Endothelial cell of umbilical vein (primary cell): ENCODE measurements at regions not wholly inside any gene's neighbourhood (a gene's known extent, or its start where the extent isn't known, plus 50 kb on each side); places are given as distances from the start of the nearest gene placed in this dataset.

Experiments
- BruUV-seq: library from RNA; stranded (reverse); fragments of 400-500 nt; replicated peaks from 2 replicates; lab custom pipeline; 2021; lab: Mats Ljungman, UMichigan
- CTCF ChIA-PET: fragments of 300-600, 350-600 bp; sonication (Branson Sonifier 250); formaldehyde crosslinking; loops from one replicate; lab custom pipeline; 2021; ENCODE audit warnings: antibody characterized with exemption, inconsistent platforms; lab: Charles Lee
- POLR2A ChIA-PET: fragments of 300-600, 350-600 bp; sonication (Branson Sonifier 250); formaldehyde crosslinking; loops from one replicate; lab custom pipeline; 2021; ENCODE audit warnings: antibody characterized with exemption, inconsistent platforms; lab: Charles Lee
- DNase-seq: peaks from one replicate; pipeline ENCODE4 v3.0.0-alpha.2; 2011; ENCODE audit warnings: low read depth, low spot score
- FAIRE-seq: peaks from 2 replicates; lab custom pipeline; 2011; peaks lifted over from hg19 to GRCh38; lab: Jason Lieb, UNC
- H2AFZ ChIP-seq: 2 replicates; pipeline ENCODE4 v1.6.0; 2012; ENCODE audit warnings: low read depth, low read length, control low read depth, inconsistent platforms
- H3K27ac ChIP-seq: 2 replicates; pipeline ENCODE4 v1.5.1; 2011; ENCODE audit warnings: low read depth, mild to moderate bottlenecking, control low read depth, low read length, moderate library complexity; ENCODE audit not compliant: insufficient read depth
- H3K27me3 ChIP-seq, 2 experiments: 2 replicates each; pipeline versions ENCODE4 v1.6.0 to v1.6.1; 2011; ENCODE audit warnings: low read length in 2 of 2, mixed read lengths in 1 of 2; ENCODE audit not compliant: control insufficient read depth in 2 of 2, insufficient read depth in 2 of 2
- H3K36me3 ChIP-seq, 2 experiments: 2 replicates in 1 of 2; 3 replicates in 1 of 2; pipeline ENCODE4 v1.5.1; 2011; ENCODE audit warnings: low read length in 2 of 2, mild to moderate bottlenecking in 1 of 2, moderate library complexity in 1 of 2; ENCODE audit not compliant: control insufficient read depth in 2 of 2, insufficient read depth in 2 of 2; ENCODE audit errors: extremely low read depth in 1 of 2
- H3K4me1 ChIP-seq: 3 replicates; pipeline ENCODE4 v1.5.1; 2011; ENCODE audit warnings: mild to moderate bottlenecking, low read length; ENCODE audit not compliant: control insufficient read depth, insufficient read depth; ENCODE audit errors: extremely low read depth
- H3K4me2 ChIP-seq: 2 replicates; pipeline ENCODE4 v1.6.1; 2011; ENCODE audit warnings: low read length, control low read depth, mixed read lengths; ENCODE audit not compliant: insufficient read depth
- H3K4me3 ChIP-seq, 3 experiments: fragments of 200-600 bp in 1 of 3; sonication (generic), shearing (Covaris generic) in 1 of 3; replicated peaks in 1 of 3; 2 replicates each; pipeline ENCODE4 v1.5.1; 2011 to 2016; ENCODE audit warnings: control low read depth in 3 of 3, low read length in 3 of 3, mild to moderate bottlenecking in 2 of 3, inconsistent platforms in 1 of 3, low read depth in 1 of 3, moderate library complexity in 1 of 3; ENCODE audit not compliant: insufficient read depth in 1 of 3
- H3K79me2 ChIP-seq: 2 replicates; pipeline ENCODE4 v1.6.0; 2012; ENCODE audit warnings: low read length, inconsistent platforms; ENCODE audit not compliant: control insufficient read depth, insufficient read depth
- H3K9ac ChIP-seq: replicated peaks from 2 replicates; pipeline ENCODE3; 2011; ENCODE audit warnings: low read length, control low read depth; ENCODE audit not compliant: insufficient read depth; ENCODE audit errors: extremely low read depth
- H3K9me1 ChIP-seq: replicated peaks from 3 replicates; pipeline ENCODE4 v1.6.0; 2011; ENCODE audit warnings: mild to moderate bottlenecking, low read length; ENCODE audit not compliant: control insufficient read depth, insufficient read depth; ENCODE audit errors: extremely low read depth
- H3K9me3 ChIP-seq: replicated peaks from 2 replicates; pipeline ENCODE4 v1.5.1; 2012; ENCODE audit warnings: low read length, inconsistent platforms; ENCODE audit not compliant: control insufficient read depth, insufficient read depth
- H4K20me1 ChIP-seq: replicated peaks from 2 replicates; pipeline ENCODE3; 2011; ENCODE audit warnings: mild to moderate bottlenecking, low read length; ENCODE audit not compliant: control insufficient read depth, insufficient read depth; ENCODE audit errors: extremely low read depth
- CTCF ChIP-seq, 2 donors: IDR thresholded peaks; 1 replicate in 1 of 2; 2 replicates in 1 of 2; pipeline ENCODE4 v1.5.1; 2011; ENCODE audit warnings: low read length in 2 of 2, mild to moderate bottlenecking in 2 of 2, moderate library complexity in 2 of 2, control low read depth in 1 of 2, inconsistent platforms in 1 of 2, low read depth in 1 of 2; ENCODE audit not compliant: insufficient read depth in 1 of 2; ENCODE audit errors: extremely low read depth in 1 of 2
- EZH2 ChIP-seq: IDR thresholded peaks from 2 replicates; pipeline ENCODE4 v1.6.1; 2012; ENCODE audit warnings: borderline replicate concordance, low read depth, mild to moderate bottlenecking, moderate library complexity, low read length, inconsistent platforms; ENCODE audit not compliant: severe bottlenecking
- FOS ChIP-seq: IDR thresholded peaks from 2 replicates; pipeline ENCODE4 v1.6.1; 2011; ENCODE audit warnings: mild to moderate bottlenecking, low read length, moderate library complexity, borderline replicate concordance; ENCODE audit not compliant: insufficient read depth
- GATA2 ChIP-seq: IDR thresholded peaks from 2 replicates; pipeline ENCODE4 v1.7.0; 2011; ENCODE audit warnings: low read depth, mild to moderate bottlenecking, moderate library complexity, mixed read lengths, low read length; ENCODE audit not compliant: insufficient read length, insufficient read depth
- JUN ChIP-seq: IDR thresholded peaks from 2 replicates; pipeline ENCODE4 v1.6.1; 2011; ENCODE audit warnings: borderline replicate concordance, low read depth; ENCODE audit not compliant: insufficient read length, insufficient read depth
- MYC ChIP-seq: IDR thresholded peaks from one replicate; pipeline ENCODE4 v1.6.1; 2011; ENCODE audit warnings: mild to moderate bottlenecking, low read depth, low read length
- POLR2A ChIP-seq: IDR thresholded peaks from 2 replicates; pipeline ENCODE4 v1.6.1; 2012; ENCODE audit warnings: low read depth, mild to moderate bottlenecking, control low read depth, low read length
- POLR2AphosphoS5 ChIP-seq: IDR thresholded peaks from 2 replicates; pipeline ENCODE4 v1.6.1; 2012; ENCODE audit warnings: low read depth, mild to moderate bottlenecking, control low read depth, low read length, moderate library complexity; ENCODE audit not compliant: insufficient read depth
- dilution Hi-C: fragments of 300-500 bp; cut with MboI; formaldehyde crosslinking; loops from one replicate; pipeline ENCODE4 v1.15.0; 2019; ENCODE audit warnings: low sequenced_read_pairs; ENCODE audit not compliant: extremely low pct_ligation_motif_present
- intact Hi-C: fragments of 100-400 bp; cut with micrococcal nuclease; formaldehyde crosslinking; loops from one replicate; pipeline ENCODE4 v1.10.0; 2022

- FAIRE-seq (no peak), DNase-seq (no peak)
- dilution Hi-C loops (no loop called here), intact Hi-C loops (no loop called here)
- no peak overlapping the region for H3K27ac ChIP-seq
- no peak overlapping the region for H3K4me3 ChIP-seq
- H3K9me3 ChIP-seq, result no peaks in the 10 kb centered on the region
- TF ChIP-seq EZH2, result no peak
- TF ChIP-seq JUN, result no peak
- TF ChIP-seq FOS, result no peak
- TF ChIP-seq CTCF (IDR thresholded peaks at IDR 0.05; ENCODE audit: extremely low read depth in 1 of 2, insufficient read depth in 1 of 2, low read depth in 1 of 2, low read length in 2 of 2), result no peak
- TF ChIP-seq POLR2A, result no peak
- TF ChIP-seq GATA2, result no peak
- no peak overlapping the region for H3K9ac ChIP-seq
- no peaks in the 10 kb centered on the region for H3K36me3 ChIP-seq
- no peak overlapping the region for H2AFZ ChIP-seq
- H3K4me1 ChIP-seq, result no peaks in the 10 kb centered on the region
- H4K20me1 ChIP-seq, result no peaks in the 10 kb centered on the region
- no TSS peak for BruUV-seq
- ChIA-PET CTCF (no interaction called here), POLR2A (no interaction called here)
- H3K27me3 ChIP-seq, result no peaks in the 10 kb centered on the region
- H3K79me2 ChIP-seq, result no peaks in the 10 kb centered on the region
- no peak overlapping the region for H3K4me2 ChIP-seq
- no peaks in the 10 kb centered on the region for H3K9me1 ChIP-seq
Observed at GRCh38 chr3:26989037-26989436, 366.5 kb downstream of the LRRC3B start.

- Histone ChIP-seq H3K9ac (no peak overlapping the region), H3K4me1 (no peaks in the 10 kb centered on the region), H3K27ac (no peak overlapping the region), H3K4me3 (no peak overlapping the region), H4K20me1 (no peaks in the 10 kb centered on the region), H3K27me3 (no peaks in the 10 kb centered on the region), H3K9me3 (no peaks in the 10 kb centered on the region), H3K4me2 (no peak overlapping the region), H3K36me3 (no peaks in the 10 kb centered on the region), H3K79me2 (no peaks in the 10 kb centered on the region), H2AFZ (no peak overlapping the region), H3K9me1 (no peaks in the 10 kb centered on the region)
- ChIA-PET CTCF (no interaction called here), POLR2A (no interaction called here)
- DNase-seq (no peak), FAIRE-seq (no peak)
- dilution Hi-C loops, result no loop called here
- no TSS peak for BruUV-seq
- TF ChIP-seq CTCF (IDR thresholded peaks at IDR 0.05; ENCODE audit: extremely low read depth in 1 of 2, insufficient read depth in 1 of 2, low read depth in 1 of 2, low read length in 2 of 2), result no peak
- TF ChIP-seq POLR2AphosphoS5, result no peak
- no peak for TF ChIP-seq MYC
- intact Hi-C loops, result no loop called here
Observed at GRCh38 chr3:26997226-26997625, 372.0 kb downstream of the NEK10 start.
